ENCODE measurements at regions not wholly inside any gene's neighbourhood (a gene's known extent, or its start where the extent isn't known, plus 50 kb on each side); places are given as distances from the start of the nearest gene placed in this dataset.

DNA sequence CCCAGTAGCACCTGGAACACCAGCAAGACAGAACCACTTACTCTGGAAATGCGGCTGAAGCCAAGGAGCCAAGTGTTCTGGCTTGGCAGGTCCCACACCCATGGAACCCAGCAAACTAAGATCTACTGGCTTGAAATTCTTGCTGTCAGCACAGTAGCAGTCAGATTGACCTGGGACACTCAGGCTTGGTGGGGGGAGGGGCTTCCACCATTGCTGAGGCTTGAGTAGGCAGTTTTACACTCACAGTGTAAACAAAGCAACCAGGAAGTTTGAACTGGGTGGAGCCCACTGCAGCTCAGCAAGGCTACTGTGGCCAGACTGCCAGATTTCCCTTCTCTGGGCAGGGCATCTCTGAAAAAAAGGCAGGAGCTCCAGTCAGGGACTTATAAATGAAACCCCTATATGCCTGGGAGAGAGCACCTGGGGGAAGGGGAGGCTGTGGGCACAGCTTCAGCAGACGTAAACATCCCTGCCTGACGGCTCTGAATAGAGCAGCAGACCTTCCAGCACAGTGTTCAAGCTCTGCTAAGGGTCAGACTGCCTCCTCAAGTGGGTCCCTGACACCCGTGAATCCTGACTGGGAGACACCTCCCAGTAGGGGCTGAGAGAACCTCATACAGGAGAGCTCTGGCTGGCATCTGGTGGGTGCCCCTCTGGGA lies 121.2 kb downstream of the MTERF1 start:
- no peaks in the 10 kb centered on the region for H3K9me3 ChIP-seq (ENCODE audit: low read depth, low read length, poor library complexity, severe bottlenecking)
- no TSS peak for BruUV-seq (replicated peaks)
- H3K27me3 ChIP-seq (replicated peaks; ENCODE audit: insufficient read depth, low read depth, low read length, poor library complexity): no peaks in the 10 kb centered on the region
- CTCF ChIA-PET: no interaction called here
- H3K27ac ChIP-seq (ENCODE audit: low read depth, low read length, poor library complexity, severe bottlenecking): no peak overlapping the region
- H3K36me3 ChIP-seq (ENCODE audit: insufficient read depth, low read length, poor library complexity, severe bottlenecking): no peaks in the 10 kb centered on the region
- no peak for DNase-seq (ENCODE audit: low spot score)
- intact Hi-C loops (cut with micrococcal nuclease; ENCODE audit: unreplicated experiment): no loop called here
- POLR2A ChIA-PET (ENCODE audit: low non-redundant PET): no interaction called here
- H3K4me1 ChIP-seq (ENCODE audit: insufficient read depth, low read length, poor library complexity, severe bottlenecking): no peaks in the 10 kb centered on the region
- no peak overlapping the region for H3K4me3 ChIP-seq (ENCODE audit: low read depth, low read length, poor library complexity, severe bottlenecking)
- TF ChIP-seq, protein P1, sequence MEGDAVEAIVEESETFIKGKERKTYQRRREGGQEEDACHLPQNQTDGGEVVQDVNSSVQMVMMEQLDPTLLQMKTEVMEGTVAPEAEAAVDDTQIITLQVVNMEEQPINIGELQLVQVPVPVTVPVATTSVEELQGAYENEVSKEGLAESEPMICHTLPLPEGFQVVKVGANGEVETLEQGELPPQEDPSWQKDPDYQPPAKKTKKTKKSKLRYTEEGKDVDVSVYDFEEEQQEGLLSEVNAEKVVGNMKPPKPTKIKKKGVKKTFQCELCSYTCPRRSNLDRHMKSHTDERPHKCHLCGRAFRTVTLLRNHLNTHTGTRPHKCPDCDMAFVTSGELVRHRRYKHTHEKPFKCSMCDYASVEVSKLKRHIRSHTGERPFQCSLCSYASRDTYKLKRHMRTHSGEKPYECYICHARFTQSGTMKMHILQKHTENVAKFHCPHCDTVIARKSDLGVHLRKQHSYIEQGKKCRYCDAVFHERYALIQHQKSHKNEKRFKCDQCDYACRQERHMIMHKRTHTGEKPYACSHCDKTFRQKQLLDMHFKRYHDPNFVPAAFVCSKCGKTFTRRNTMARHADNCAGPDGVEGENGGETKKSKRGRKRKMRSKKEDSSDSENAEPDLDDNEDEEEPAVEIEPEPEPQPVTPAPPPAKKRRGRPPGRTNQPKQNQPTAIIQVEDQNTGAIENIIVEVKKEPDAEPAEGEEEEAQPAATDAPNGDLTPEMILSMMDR (conservative IDR thresholded peaks at IDR 0.05; ENCODE audit: low read depth, low read length): no peak
- no peak for TF ChIP-seq EZH2 (IDR thresholded peaks at IDR 0.05; ENCODE audit: borderline replicate concordance, low read depth, low read length, poor library complexity, severe bottlenecking)

DNA sequence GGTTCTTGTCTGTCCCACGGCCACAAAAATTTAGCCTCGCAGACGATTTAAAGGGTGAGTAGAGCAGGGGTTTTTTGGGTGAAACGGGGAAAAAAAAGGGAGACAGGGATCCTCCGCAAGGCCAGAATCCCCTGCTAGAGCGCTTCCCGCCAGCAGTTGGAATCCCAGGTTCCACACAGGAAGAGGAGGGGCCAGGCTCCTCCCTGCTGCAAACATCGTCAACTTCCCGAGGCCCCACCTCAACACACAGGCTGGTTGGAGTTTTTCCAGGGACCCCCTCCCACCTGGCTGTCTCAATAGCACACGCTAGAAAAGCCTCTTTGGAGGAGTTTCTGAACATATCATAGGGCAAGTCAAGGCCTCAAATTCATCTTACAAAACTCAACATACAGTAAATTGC lies 112.7 kb downstream of the MTERF1 start:
- no peak for DNase-seq (ENCODE audit: low spot score)
- Histone ChIP-seq H3K27ac (ENCODE audit: low read depth, low read length, poor library complexity, severe bottlenecking) (no peak overlapping the region), H3K9me3 (ENCODE audit: low read depth, low read length, poor library complexity, severe bottlenecking) (peaks cover 11% of the 10 kb centered on the region), H3K36me3 (ENCODE audit: insufficient read depth, low read length, poor library complexity, severe bottlenecking) (no peaks in the 10 kb centered on the region), H3K27me3 (replicated peaks; ENCODE audit: insufficient read depth, low read depth, low read length, poor library complexity) (no peaks in the 10 kb centered on the region), H3K4me3 (ENCODE audit: low read depth, low read length, poor library complexity, severe bottlenecking) (no peak overlapping the region), H3K4me1 (ENCODE audit: insufficient read depth, low read length, poor library complexity, severe bottlenecking) (peaks cover 6% of the 10 kb centered on the region)
- POLR2A ChIA-PET (ENCODE audit: low non-redundant PET): no interaction called here
- no TSS peak for BruUV-seq (replicated peaks)
- intact Hi-C loops (cut with micrococcal nuclease; ENCODE audit: unreplicated experiment): no loop called here
- CTCF ChIA-PET: no interaction called here
- no peak for TF ChIP-seq EZH2 (IDR thresholded peaks at IDR 0.05; ENCODE audit: borderline replicate concordance, low read depth, low read length, poor library complexity, severe bottlenecking)
- TF ChIP-seq, protein P1 (conservative IDR thresholded peaks at IDR 0.05; ENCODE audit: low read depth, low read length): no peak

GRCh38 chr7:91771394-91771793 lies 109.1 kb downstream of the MTERF1 start:
- no peaks in the 10 kb centered on the region for H3K27me3 ChIP-seq (replicated peaks; ENCODE audit: insufficient read depth, low read depth, low read length, poor library complexity)
- H3K27ac ChIP-seq (ENCODE audit: low read depth, low read length, poor library complexity, severe bottlenecking): no peak overlapping the region
- TF ChIP-seq EZH2 (IDR thresholded peaks at IDR 0.05; ENCODE audit: borderline replicate concordance, low read depth, low read length, poor library complexity, severe bottlenecking): no peak
- TF ChIP-seq, protein P1 (conservative IDR thresholded peaks at IDR 0.05; ENCODE audit: low read depth, low read length): no peak
- no peaks in the 10 kb centered on the region for H3K36me3 ChIP-seq (ENCODE audit: insufficient read depth, low read length, poor library complexity, severe bottlenecking)
- POLR2A ChIA-PET (ENCODE audit: low non-redundant PET): no interaction called here
- no peaks in the 10 kb centered on the region for H3K9me3 ChIP-seq (ENCODE audit: low read depth, low read length, poor library complexity, severe bottlenecking)
- DNase-seq (ENCODE audit: low spot score): no peak
- CTCF ChIA-PET: interaction anchor here (0.5 kb wide), 1 partner anchor 474 kb away, joined by 3 read pairs; the partner anchor contains the start of genes ANKIB1 and KRIT1
- intact Hi-C loops (cut with micrococcal nuclease; ENCODE audit: unreplicated experiment): no loop called here
- no peak overlapping the region for H3K4me3 ChIP-seq (ENCODE audit: low read depth, low read length, poor library complexity, severe bottlenecking)
- peaks cover 6% of the 10 kb centered on the region for H3K4me1 ChIP-seq (ENCODE audit: insufficient read depth, low read length, poor library complexity, severe bottlenecking)
- BruUV-seq (replicated peaks): no TSS peak

Measured in A673 (cell line).